Peyer's patch (tissue), 4 donors: ENCODE measurements at regions not wholly inside any gene's neighbourhood (a gene's known extent, or its start where the extent isn't known, plus 50 kb on each side); places are given as distances from the start of the nearest gene placed in this dataset.

Experiments used
- DNase-seq, 3 donors: peaks; one replicate each; pipeline ENCODE4 v3.0.0-alpha.2; 2017 to 2019
- H3K27ac ChIP-seq, 4 donors: fragments of 200-600 bp; sonication (generic); one replicate each; pipeline ENCODE4 v1.5.1; 2016 to 2019
- H3K27me3 ChIP-seq, 2 donors: fragments of 200-600 bp; sonication (generic); one replicate each; pipeline ENCODE4 v1.5.1; 2019
- H3K36me3 ChIP-seq, 3 donors: fragments of 200-600 bp; sonication (generic); one replicate each; pipeline ENCODE4 v1.5.1; 2016 to 2019
- H3K4me1 ChIP-seq, 4 donors: fragments of 200-600 bp; sonication (generic); one replicate each; pipeline ENCODE4 v1.5.1; 2016 to 2019
- H3K4me3 ChIP-seq, 4 donors: fragments of 200-600 bp; sonication (generic); 1 replicate in 3 of 4; 2 replicates in 1 of 4; pipeline ENCODE4 v1.5.1; 2016 to 2019; ENCODE audit warnings: mild to moderate bottlenecking in 1 of 4
- H3K9me3 ChIP-seq, 4 donors: fragments of 200-600 bp; sonication (generic); one replicate each; pipeline ENCODE4 v1.5.1; 2016 to 2019; ENCODE audit warnings: mild to moderate bottlenecking in 1 of 4
- POLR2A ChIP-seq, 2 donors: fragments of 450-650 bp; IDR thresholded peaks; one replicate each; pipeline ENCODE4 v1.5.1; 2017; ENCODE audit warnings: antibody characterized with exemption in 2 of 2, mild to moderate bottlenecking in 2 of 2, moderate library complexity in 2 of 2
- TF ChIP-seq, protein P1 (sequence below), 6 experiments: fragments of 450-650 bp in 4 of 6; fragments of 200-600 bp in 2 of 6; sonication (generic) in 1 of 6; IDR thresholded peaks; one replicate each; pipeline ENCODE4 v1.5.1; 2017 to 2019; ENCODE audit warnings: antibody characterized with exemption in 6 of 6, mild to moderate bottlenecking in 3 of 6, moderate library complexity in 1 of 6

DNA sequence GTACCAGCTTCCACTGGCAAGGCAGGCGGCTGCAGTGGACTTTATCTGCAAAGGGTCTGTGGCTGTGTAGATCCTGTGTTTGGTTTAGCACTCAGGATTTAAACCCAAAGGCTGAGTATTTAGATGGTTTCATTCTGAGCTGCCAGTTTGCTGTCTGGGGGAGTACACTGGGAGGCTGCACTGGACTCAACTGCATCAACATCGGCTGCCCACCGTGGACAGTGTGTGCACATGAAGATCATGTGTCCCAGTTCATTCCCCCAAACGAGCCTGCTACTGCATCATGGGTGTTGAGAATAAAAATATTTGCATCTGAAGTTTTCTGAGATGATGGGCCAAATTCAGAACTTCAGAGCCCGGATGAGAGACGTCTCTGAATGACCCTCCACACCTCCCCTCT is 328.6 kb upstream of the SHH start:
- DNase-seq = no peak
- TF ChIP-seq, protein P1, sequence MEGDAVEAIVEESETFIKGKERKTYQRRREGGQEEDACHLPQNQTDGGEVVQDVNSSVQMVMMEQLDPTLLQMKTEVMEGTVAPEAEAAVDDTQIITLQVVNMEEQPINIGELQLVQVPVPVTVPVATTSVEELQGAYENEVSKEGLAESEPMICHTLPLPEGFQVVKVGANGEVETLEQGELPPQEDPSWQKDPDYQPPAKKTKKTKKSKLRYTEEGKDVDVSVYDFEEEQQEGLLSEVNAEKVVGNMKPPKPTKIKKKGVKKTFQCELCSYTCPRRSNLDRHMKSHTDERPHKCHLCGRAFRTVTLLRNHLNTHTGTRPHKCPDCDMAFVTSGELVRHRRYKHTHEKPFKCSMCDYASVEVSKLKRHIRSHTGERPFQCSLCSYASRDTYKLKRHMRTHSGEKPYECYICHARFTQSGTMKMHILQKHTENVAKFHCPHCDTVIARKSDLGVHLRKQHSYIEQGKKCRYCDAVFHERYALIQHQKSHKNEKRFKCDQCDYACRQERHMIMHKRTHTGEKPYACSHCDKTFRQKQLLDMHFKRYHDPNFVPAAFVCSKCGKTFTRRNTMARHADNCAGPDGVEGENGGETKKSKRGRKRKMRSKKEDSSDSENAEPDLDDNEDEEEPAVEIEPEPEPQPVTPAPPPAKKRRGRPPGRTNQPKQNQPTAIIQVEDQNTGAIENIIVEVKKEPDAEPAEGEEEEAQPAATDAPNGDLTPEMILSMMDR (IDR thresholded peaks at IDR 0.05) = no peak
- no peak for TF ChIP-seq POLR2A (IDR thresholded peaks at IDR 0.05)
- Histone ChIP-seq H3K4me1 (no peaks in the 10 kb centered on the region), H3K9me3 (no peaks in the 10 kb centered on the region), H3K27ac (no peak overlapping the region), H3K27me3 (no peaks in the 10 kb centered on the region), H3K4me3 (no peak overlapping the region), H3K36me3 (no peaks in the 10 kb centered on the region)

DNA sequence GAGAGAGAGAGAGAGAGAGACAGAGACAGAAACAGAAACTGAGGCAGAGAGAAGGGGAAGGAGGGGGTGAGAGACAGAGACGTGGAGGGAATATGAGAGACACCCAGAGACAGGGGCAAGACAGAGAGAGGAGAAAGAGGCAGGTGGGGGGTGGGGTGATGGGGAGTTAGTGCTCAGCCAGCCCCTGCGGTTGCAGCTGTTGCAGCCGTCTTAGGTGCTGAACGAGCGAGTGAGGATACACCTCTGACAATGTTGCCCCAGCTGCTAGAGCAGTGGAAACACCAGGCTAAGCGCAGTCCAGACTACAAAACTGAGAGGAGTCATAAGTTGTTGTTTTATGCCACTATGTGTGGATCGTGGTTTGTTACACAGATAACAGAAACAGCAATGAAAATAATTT is 328.2 kb upstream of the SHH start:
- no peaks in the 10 kb centered on the region for H3K4me1 ChIP-seq
- H3K9me3 ChIP-seq = no peaks in the 10 kb centered on the region
- DNase-seq = no peak
- H3K4me3 ChIP-seq = no peak overlapping the region
- TF ChIP-seq, protein P1 (IDR thresholded peaks at IDR 0.05) = no peak
- TF ChIP-seq POLR2A (IDR thresholded peaks at IDR 0.05) = no peak
- no peak overlapping the region for H3K27ac ChIP-seq
- no peaks in the 10 kb centered on the region for H3K36me3 ChIP-seq
- H3K27me3 ChIP-seq = no peaks in the 10 kb centered on the region

DNA sequence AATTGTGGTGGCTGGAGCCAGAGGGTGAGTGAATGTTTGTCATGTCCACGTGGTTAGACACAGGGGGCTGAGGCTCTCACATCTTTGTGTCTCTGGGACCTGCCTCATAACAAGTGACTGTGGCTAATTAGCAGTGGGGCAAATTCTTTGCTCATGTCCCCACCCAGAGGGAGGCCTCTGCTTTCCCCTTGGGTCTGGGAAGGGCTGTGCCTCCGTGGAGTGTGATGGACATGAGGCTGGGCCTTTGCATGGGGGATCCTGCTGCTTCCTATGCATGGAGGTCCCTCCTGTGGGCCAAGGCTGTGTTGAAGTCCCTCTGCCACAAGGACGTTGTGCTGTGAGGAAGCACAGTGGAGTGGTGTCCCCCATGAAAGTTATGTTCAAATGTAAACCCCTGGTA is 327.4 kb upstream of the SHH start:
- H3K36me3 ChIP-seq = no peaks in the 10 kb centered on the region
- TF ChIP-seq, protein P1 (IDR thresholded peaks at IDR 0.05) = no peak
- no peak for TF ChIP-seq POLR2A (IDR thresholded peaks at IDR 0.05)
- DNase-seq = no peak
- no peaks in the 10 kb centered on the region for H3K4me1 ChIP-seq
- no peak overlapping the region for H3K27ac ChIP-seq
- H3K27me3 ChIP-seq = no peaks in the 10 kb centered on the region
- H3K4me3 ChIP-seq = no peak overlapping the region
- no peaks in the 10 kb centered on the region for H3K9me3 ChIP-seq

DNA sequence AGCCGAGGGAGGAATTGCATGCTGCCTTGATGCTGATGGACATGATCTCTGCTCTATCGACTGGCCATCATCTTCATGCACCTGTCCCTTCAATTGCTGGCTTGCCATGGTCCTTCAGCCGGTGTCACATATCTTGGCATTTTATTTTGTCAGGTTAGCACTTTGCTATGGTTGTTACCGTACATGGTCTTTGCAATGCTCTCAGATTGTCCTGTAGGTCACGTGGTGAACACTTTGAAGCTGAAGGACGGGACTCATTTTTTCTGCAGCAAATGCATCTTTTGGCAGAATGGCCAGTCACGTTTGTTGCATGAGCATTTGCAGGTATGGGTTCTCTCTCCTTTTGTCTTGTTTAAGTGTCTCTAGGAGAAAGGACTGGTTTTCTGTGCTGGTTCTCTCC is 326.8 kb upstream of the SHH start:
- H3K27me3 ChIP-seq = no peaks in the 10 kb centered on the region
- TF ChIP-seq POLR2A (IDR thresholded peaks at IDR 0.05) = no peak
- TF ChIP-seq, protein P1 (IDR thresholded peaks at IDR 0.05) = no peak

DNA sequence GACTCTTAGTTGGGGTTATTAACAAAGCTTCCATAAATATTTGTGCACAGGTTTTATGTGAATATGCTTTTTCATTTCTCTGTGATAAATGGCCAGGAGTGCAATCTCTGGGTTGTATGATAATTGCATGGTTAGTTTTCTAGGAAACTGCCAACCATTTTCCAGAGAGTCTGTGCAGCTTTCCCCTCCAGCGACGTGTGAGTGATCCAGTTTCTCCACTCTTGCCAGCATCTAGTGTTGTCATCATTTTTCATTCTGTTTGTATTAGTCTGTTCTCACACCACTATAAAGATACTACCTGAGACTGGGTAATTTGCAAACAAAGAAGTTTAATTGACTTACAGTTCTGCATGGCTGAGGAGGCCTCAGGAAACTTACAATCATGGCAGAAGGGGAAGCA is 319.6 kb upstream of the SHH start:
- no peak for DNase-seq
- Histone ChIP-seq H3K9me3 (no peaks in the 10 kb centered on the region), H3K27me3 (no peaks in the 10 kb centered on the region), H3K4me3 (no peak overlapping the region), H3K36me3 (no peaks in the 10 kb centered on the region), H3K4me1 (no peaks in the 10 kb centered on the region), H3K27ac (no peak overlapping the region)
- TF ChIP-seq, protein P1 (IDR thresholded peaks at IDR 0.05) = no peak
- TF ChIP-seq POLR2A (IDR thresholded peaks at IDR 0.05) = no peak

More for the DNA sequence above, 326.8 kb upstream of the SHH start:
- Histone ChIP-seq H3K4me1 (no peaks in the 10 kb centered on the region), H3K9me3 (no peaks in the 10 kb centered on the region), H3K4me3 (no peak overlapping the region), H3K27ac (no peak overlapping the region), H3K36me3 (no peaks in the 10 kb centered on the region)
- no peak for DNase-seq

DNA sequence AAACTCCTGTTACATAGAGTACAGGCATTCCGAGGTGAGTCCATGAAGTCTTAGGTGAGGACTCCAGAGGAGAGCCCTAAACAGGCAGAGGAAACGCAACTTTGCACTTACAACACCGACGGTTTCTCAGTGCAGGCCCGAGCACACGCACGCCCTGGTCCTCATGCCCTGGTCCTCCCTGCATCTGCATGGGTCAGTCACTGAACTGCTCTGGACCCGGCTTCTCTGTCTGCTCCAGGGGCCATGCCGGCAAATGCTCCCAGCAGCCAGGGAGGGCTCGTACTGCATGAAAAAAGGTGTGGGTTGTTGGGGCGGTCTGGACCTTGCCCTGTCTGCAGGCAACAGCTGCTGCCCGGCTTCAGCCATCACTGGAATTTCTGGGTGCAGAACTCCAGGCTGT is 317.3 kb upstream of the SHH start:
- Histone ChIP-seq H3K27me3 (no peaks in the 10 kb centered on the region), H3K27ac (no peak overlapping the region), H3K4me3 (no peak overlapping the region), H3K9me3 (peaks cover 0 to 4% (median 0%) of the 10 kb centered on the region in 4 donors), H3K36me3 (no peaks in the 10 kb centered on the region), H3K4me1 (no peaks in the 10 kb centered on the region)
- DNase-seq = no peak
- no peak for TF ChIP-seq POLR2A (IDR thresholded peaks at IDR 0.05)
- TF ChIP-seq, protein P1 (IDR thresholded peaks at IDR 0.05) = no peak
